GM12892 (cell line): ENCODE measurements at regions not wholly inside any gene's neighbourhood (a gene's known extent, or its start where the extent isn't known, plus 50 kb on each side); places are given as distances from the start of the nearest gene placed in this dataset.

Experiments used
- POLR2A ChIP-seq: IDR thresholded peaks from 2 replicates; pipeline ENCODE4 v1.6.1; 2011; ENCODE audit warnings: low read depth, low read length, control low read depth
- POLR2AphosphoS5 ChIP-seq: IDR thresholded peaks from 2 replicates; pipeline ENCODE4 v1.6.1; 2011; ENCODE audit warnings: low read depth, low read length, control low read depth
- TAF1 ChIP-seq: IDR thresholded peaks from 2 replicates; pipeline ENCODE4 v1.6.1; 2011; ENCODE audit warnings: low read depth, mild to moderate bottlenecking, control low read depth, low read length, borderline replicate concordance

GRCh38 chr4:163762741-163763140, 268.3 kb downstream of the TMA16 start:
- TF ChIP-seq POLR2A = no peak
- TF ChIP-seq TAF1 = no peak
- no peak for TF ChIP-seq POLR2AphosphoS5
